Psoas muscle (tissue), 7 donors: ENCODE measurements at regions not wholly inside any gene's neighbourhood (a gene's known extent, or its start where the extent isn't known, plus 50 kb on each side); places are given as distances from the start of the nearest gene placed in this dataset.

Experiments used
- ATAC-seq, 4 donors: fragments of 200-7000 bp; cut with Tn5 transposase; one replicate each; pipeline ENCODE4 v1.9.1; 2020; ENCODE audit warnings: moderate library complexity in 3 of 4, mild to moderate bottlenecking in 2 of 4
- DNase-seq, 2 donors: peaks; one replicate each; pipeline ENCODE4 v3.0.0-alpha.2; 2020
- H3K27ac ChIP-seq: fragments of 200-600 bp; one replicate; pipeline ENCODE4 v1.8.0; 2022
- H3K27me3 ChIP-seq, 3 donors: fragments of 200-600 bp in 1 of 3; one replicate each; pipeline versions ENCODE4 v1.6.1 to v1.8.0; 2013 to 2022; ENCODE audit warnings: low read length in 2 of 3, mild to moderate bottlenecking in 2 of 3, moderate library complexity in 1 of 3; ENCODE audit not compliant: insufficient read depth in 3 of 3
- H3K36me3 ChIP-seq, 2 donors: fragments of 200-600 bp in 1 of 2; one replicate each; pipeline versions ENCODE4 v1.6.1 to v1.8.0; 2013 to 2022; ENCODE audit warnings: low read depth in 1 of 2, mild to moderate bottlenecking in 1 of 2, moderate library complexity in 1 of 2; ENCODE audit not compliant: insufficient read depth in 1 of 2
- H3K4me1 ChIP-seq: fragments of 200-600 bp; one replicate; pipeline ENCODE4 v1.8.0; 2022
- H3K4me3 ChIP-seq: fragments of 200-600 bp; one replicate; pipeline ENCODE4 v1.8.0; 2022; ENCODE audit warnings: mild to moderate bottlenecking
- H3K9me3 ChIP-seq: fragments of 200-600 bp; one replicate; pipeline ENCODE4 v1.8.0; 2022
- CTCF ChIP-seq: fragments of 200-600 bp; IDR thresholded peaks from one replicate; pipeline ENCODE4 v1.8.0; 2022; ENCODE audit warnings: antibody characterized with exemption
- WGBS, 3 donors: extraction: QIAGEN DNeasy Blood & Tissue Kit; methylation state at CpG; one replicate each; pipeline versions ENCODE4 v1.1.6 to v1.1.7; 2013; 5-methylcytosine and 5-hydroxymethylcytosine counted together
- intact Hi-C, 2 donors: fragments of 100-400 bp; cut with DNase I; formaldehyde crosslinking; loops; one replicate each; pipeline versions ENCODE4 v1.11.0 to v1.14.2; 2022
- donor health status: healthy with polysubstance abuse.
- donor health status: DM: no; HTN: no; CAD: no; lungs with moderate emphysema.
- donor health status: Bipolar disorder and iron deficiency.
- donor health status: healthy.
- donor health status: DM: yes; HTN: yes; CAD: no.
- donor health status: DM: no; HTN: no; CAD: no.
- donor health status: DM: yes; HTN: yes; CAD: no.

GRCh38 chr6:132045877-132046276 is 94.7 kb upstream of the CCN2 start:
- DNase-seq: no peak

GRCh38 chr6:132043148-132043547 is 92.0 kb upstream of the CCN2 start:
- no peak overlapping the region for H3K4me3 ChIP-seq
- peaks cover 0 to 2% (median 0%) of the 10 kb centered on the region in 3 donors for H3K27me3 ChIP-seq
- no peaks in the 10 kb centered on the region for H3K36me3 ChIP-seq
- H3K9me3 ChIP-seq: peaks cover 4% of the 10 kb centered on the region
- H3K4me1 ChIP-seq: no peaks in the 10 kb centered on the region
- DNase-seq (no peak), ATAC-seq (no peak)
- intact Hi-C loops: no loop called here
- WGBS, 3 donors: 69 to 85% (median 76%) methylated on average over 5 of the region's 5 CpGs
- TF ChIP-seq CTCF: no peak
- H3K27ac ChIP-seq: no peak overlapping the region

More at GRCh38 chr6:132045877-132046276, 94.7 kb upstream of the CCN2 start:
- Histone ChIP-seq H3K27me3 (no peaks in the 10 kb centered on the region), H3K27ac (no peak overlapping the region), H3K4me1 (no peaks in the 10 kb centered on the region), H3K9me3 (peaks cover 4% of the 10 kb centered on the region), H3K4me3 (no peak overlapping the region), H3K36me3 (no peaks in the 10 kb centered on the region)
- no peak for TF ChIP-seq CTCF
- 75 to 86% (median 78%) methylated on average over 1 of the region's 1 CpG for WGBS, 3 donors
- ATAC-seq: no peak
- intact Hi-C loops: no loop called here

- 62% methylated on average over 3 of the region's 3 CpGs for WGBS, 3 donors
- intact Hi-C loops: no loop called here
- Histone ChIP-seq H3K27ac (no peak overlapping the region), H3K4me3 (no peak overlapping the region), H3K27me3 (peaks cover 0 to 2% (median 0%) of the 10 kb centered on the region in 3 donors), H3K4me1 (no peaks in the 10 kb centered on the region), H3K36me3 (no peaks in the 10 kb centered on the region), H3K9me3 (no peaks in the 10 kb centered on the region)
- ATAC-seq: no peak
- DNase-seq: no peak
- TF ChIP-seq CTCF: no peak
Measured at GRCh38 chr6:132041706-132042105, 90.5 kb upstream of the CCN2 start.

- Histone ChIP-seq H3K36me3 (no peaks in the 10 kb centered on the region), H3K27ac (no peak overlapping the region), H3K4me1 (no peaks in the 10 kb centered on the region), H3K4me3 (no peak overlapping the region), H3K27me3 (no peaks in the 10 kb centered on the region), H3K9me3 (no peaks in the 10 kb centered on the region)
- WGBS, 3 donors: 88 to 97% (median 91%) methylated on average over 1 of the region's 1 CpG
- ATAC-seq (no peak), DNase-seq (no peak)
- intact Hi-C loops: no loop called here
- no peak for TF ChIP-seq CTCF
Measured at GRCh38 chr6:132028029-132028428, 76.9 kb upstream of the CCN2 start.

GRCh38 chr6:132025468-132025867 is 74.3 kb upstream of the CCN2 start:
- WGBS, 3 donors: 75 to 82% (median 81%) methylated on average over 5 of the region's 5 CpGs
- TF ChIP-seq CTCF: no peak
- H3K27ac ChIP-seq: no peak overlapping the region
- intact Hi-C loops: no loop called here
- no peak overlapping the region for H3K4me3 ChIP-seq
- no peaks in the 10 kb centered on the region for H3K27me3 ChIP-seq
- no peaks in the 10 kb centered on the region for H3K36me3 ChIP-seq
- no peaks in the 10 kb centered on the region for H3K9me3 ChIP-seq
- no peak for DNase-seq
- ATAC-seq: no peak
- no peaks in the 10 kb centered on the region for H3K4me1 ChIP-seq
